H1 (cell line): ENCODE measurements at regions not wholly inside any gene's neighbourhood (a gene's known extent, or its start where the extent isn't known, plus 50 kb on each side); places are given as distances from the start of the nearest gene placed in this dataset.

ENCODE experiments used
- CHD1 ChIP-seq: IDR thresholded peaks from 2 replicates; pipeline ENCODE4 v1.6.1; 2012; ENCODE audit warnings: low read depth, low read length, improper control_type of control experiment
- CTCF ChIP-seq, 3 experiments: IDR thresholded peaks; 1 replicate in 2 of 3; 2 replicates in 1 of 3; pipeline versions ENCODE4 v1.5.1 to v1.6.1; 2011; ENCODE audit warnings: low read length in 3 of 3, mild to moderate bottlenecking in 3 of 3, inconsistent platforms in 2 of 3, low read depth in 1 of 3, moderate library complexity in 1 of 3; ENCODE audit not compliant: insufficient read depth in 1 of 3; ENCODE audit errors: control extremely low read depth in 1 of 3
- EP300 ChIP-seq, 2 experiments: IDR thresholded peaks; 1 replicate in 1 of 2; 2 replicates in 1 of 2; pipeline ENCODE4 v1.6.1; 2011 to 2012; ENCODE audit warnings: low read depth in 2 of 2, low read length in 2 of 2, mild to moderate bottlenecking in 2 of 2, borderline replicate concordance in 1 of 2, inconsistent platforms in 1 of 2, moderate library complexity in 1 of 2
- EZH2 ChIP-seq: fragments of 200-600 bp; sonication (generic); IDR thresholded peaks from 2 replicates; pipeline ENCODE4 v1.7.1; 2012; ENCODE audit warnings: low read depth, mild to moderate bottlenecking, moderate library complexity, low read length, inconsistent platforms; ENCODE audit not compliant: severe bottlenecking
- FOSL1 ChIP-seq: IDR thresholded peaks from 2 replicates; pipeline ENCODE4 v1.6.1; 2011; ENCODE audit warnings: mild to moderate bottlenecking, low read depth, low read length, moderate library complexity; ENCODE audit not compliant: insufficient read depth
- GTF2F1 ChIP-seq: IDR thresholded peaks from 2 replicates; pipeline ENCODE4 v1.6.1; 2012; ENCODE audit warnings: low read depth, low read length, improper control_type of control experiment, borderline replicate concordance
- HDAC2 ChIP-seq, 2 experiments: fragments of 300-600 bp in 1 of 2; sonication (generic) in 1 of 2; IDR thresholded peaks; 2 replicates each; pipeline ENCODE4 v1.6.1; 2011 to 2012; ENCODE audit warnings: low read depth in 2 of 2, low read length in 2 of 2, mild to moderate bottlenecking in 2 of 2, moderate library complexity in 2 of 2, borderline replicate concordance in 1 of 2, inconsistent platforms in 1 of 2
- MAX ChIP-seq: IDR thresholded peaks from 2 replicates; pipeline ENCODE4 v1.6.1; 2012; ENCODE audit warnings: inconsistent platforms
- PHF8 ChIP-seq: fragments of 200-600 bp; sonication (generic); conservative IDR thresholded peaks from 2 replicates; pipeline ENCODE4 v1.7.1; 2012; ENCODE audit warnings: low read depth, mild to moderate bottlenecking, inconsistent platforms, low read length, moderate library complexity
- POLR2A ChIP-seq, 2 experiments: IDR thresholded peaks; 1 replicate in 1 of 2; 2 replicates in 1 of 2; pipeline ENCODE4 v1.6.1; 2011; ENCODE audit warnings: low read depth in 2 of 2, low read length in 2 of 2, mild to moderate bottlenecking in 2 of 2; ENCODE audit errors: control extremely low read depth in 1 of 2
- POLR2AphosphoS5 ChIP-seq: IDR thresholded peaks from 2 replicates; pipeline ENCODE4 v1.6.1; 2011; ENCODE audit warnings: low read depth, low read length
- POU5F1 ChIP-seq: IDR thresholded peaks from 2 replicates; pipeline ENCODE4 v1.6.1; 2011; ENCODE audit warnings: low read depth, mild to moderate bottlenecking, low read length, moderate library complexity
- RFX5 ChIP-seq: IDR thresholded peaks from 2 replicates; pipeline ENCODE4 v1.6.1; 2011; ENCODE audit warnings: low read depth, low read length, improper control_type of control experiment, borderline replicate concordance
- RXRA ChIP-seq: IDR thresholded peaks from 2 replicates; pipeline ENCODE4 v1.6.1; 2011; ENCODE audit warnings: low read depth, mild to moderate bottlenecking, low read length, moderate library complexity; ENCODE audit not compliant: insufficient read depth

GRCh38 chr17:51500454-51500853 lies 240.1 kb downstream of the UTP18 start:
- TF ChIP-seq CHD1 (no peak), EZH2 (no peak), POLR2A (IDR thresholded peaks at IDR 0.05; ENCODE audit: control extremely low read depth in 1 of 2, low read depth in 2 of 2, low read length in 2 of 2) (no peak), POU5F1 (no peak), CTCF (IDR thresholded peaks at IDR 0.05; ENCODE audit: control extremely low read depth in 1 of 3, insufficient read depth in 1 of 3, low read depth in 1 of 3, low read length in 3 of 3) (no peak), MAX (no peak), RXRA (no peak), GTF2F1 (no peak), RFX5 (no peak), POLR2AphosphoS5 (no peak), EP300 (IDR thresholded peaks at IDR 0.05; ENCODE audit: borderline replicate concordance in 1 of 2, low read depth in 2 of 2, low read length in 2 of 2) (no peak), PHF8 (no peak), FOSL1 (no peak), HDAC2 (IDR thresholded peaks at IDR 0.05; ENCODE audit: borderline replicate concordance in 1 of 2, low read depth in 2 of 2, low read length in 2 of 2) (no peak)
